ENCODE measurements at regions not wholly inside any gene's neighbourhood (a gene's known extent, or its start where the extent isn't known, plus 50 kb on each side); places are given as distances from the start of the nearest gene placed in this dataset.

GRCh38 chr18:72181241-72181764 lies 362.8 kb downstream of the CBLN2 start:
- no peak for DNase-seq (ENCODE audit: low spot score)

- DNase-seq (ENCODE audit: low spot score) = no peak
Observed at GRCh38 chr18:72180689-72181088, 363.5 kb downstream of the CBLN2 start.

GRCh38 chr18:72174972-72175649 lies 369.0 kb downstream of the CBLN2 start:
- DNase-seq (ENCODE audit: low spot score) = no peak

- no peak for DNase-seq (ENCODE audit: low spot score)
Observed at GRCh38 chr18:72171596-72171995, 372.5 kb downstream of the CBLN2 start.

GRCh38 chr18:72161691-72162090 lies 382.5 kb downstream of the CBLN2 start:
- DNase-seq (ENCODE audit: low spot score) = no peak

- no peak for DNase-seq (ENCODE audit: low spot score)
Observed at GRCh38 chr18:72160510-72161445, 383.4 kb downstream of the CBLN2 start.

GRCh38 chr18:72155327-72155726 lies 388.8 kb downstream of the CBLN2 start:
- no peak for DNase-seq (ENCODE audit: low spot score)

- DNase-seq (ENCODE audit: low spot score) = no peak
Observed at GRCh38 chr18:72154926-72155325, 389.2 kb downstream of the CBLN2 start.

- no peak for DNase-seq (ENCODE audit: low spot score)
Observed at GRCh38 chr18:72152935-72153334, 391.2 kb downstream of the CBLN2 start.

- DNase-seq (ENCODE audit: low spot score) = no peak
Observed at GRCh38 chr18:72147830-72148229, 396.3 kb downstream of the CBLN2 start.

- no peak for DNase-seq (ENCODE audit: low spot score)
Observed at GRCh38 chr18:72140007-72140406, 404.1 kb downstream of the CBLN2 start.

- no peak for DNase-seq (ENCODE audit: low spot score)
Observed at GRCh38 chr18:72128649-72129048, 415.5 kb downstream of the CBLN2 start.

- DNase-seq (ENCODE audit: low spot score) = no peak
Observed at GRCh38 chr18:72122103-72122502, 422.0 kb downstream of the CBLN2 start.

- DNase-seq (ENCODE audit: low spot score) = no peak
Observed at GRCh38 chr18:72119082-72119481, 425.1 kb downstream of the CBLN2 start.

- no peak for DNase-seq (ENCODE audit: low spot score)
Observed at GRCh38 chr18:72114801-72115594, 429.1 kb downstream of the CBLN2 start.

GRCh38 chr18:72107647-72108383 lies 436.3 kb downstream of the CBLN2 start:
- DNase-seq (ENCODE audit: low spot score) = no peak

- no peak for DNase-seq (ENCODE audit: low spot score)
Observed at GRCh38 chr18:72104851-72105250, 439.3 kb downstream of the CBLN2 start.

- DNase-seq (ENCODE audit: low spot score) = no peak
Observed at GRCh38 chr18:72102412-72102811, 441.7 kb downstream of the CBLN2 start.

GRCh38 chr18:72100465-72101004 lies 443.6 kb downstream of the CBLN2 start:
- no peak for DNase-seq (ENCODE audit: low spot score)

- no peak for DNase-seq (ENCODE audit: low spot score)
Observed at GRCh38 chr18:72091369-72091768, 452.8 kb downstream of the CBLN2 start.

GRCh38 chr18:72089432-72089831 lies 454.7 kb downstream of the CBLN2 start:
- no peak for DNase-seq (ENCODE audit: low spot score)

Data from CD4-positive, alpha-beta T cell treated with Interleukin-2 at 100 ng/mL for 4 hours (primary cell).